Lower leg skin (tissue), 3 donors: ENCODE measurements at regions not wholly inside any gene's neighbourhood (a gene's known extent, or its start where the extent isn't known, plus 50 kb on each side); places are given as distances from the start of the nearest gene placed in this dataset.

Experiments used
- POLR2A ChIP-seq, 2 donors: fragments of 450-650 bp; IDR thresholded peaks; one replicate each; pipeline ENCODE4 v1.6.1; 2016 to 2017; ENCODE audit warnings: antibody characterized with exemption in 2 of 2, mild to moderate bottlenecking in 1 of 2, moderate library complexity in 1 of 2
- TF ChIP-seq, protein P1 (sequence below), 3 donors: fragments of 450-650 bp; IDR thresholded peaks; one replicate each; pipeline ENCODE4 v1.5.1; 2016; ENCODE audit warnings: antibody characterized with exemption in 3 of 3, mild to moderate bottlenecking in 3 of 3, moderate library complexity in 2 of 3

DNA sequence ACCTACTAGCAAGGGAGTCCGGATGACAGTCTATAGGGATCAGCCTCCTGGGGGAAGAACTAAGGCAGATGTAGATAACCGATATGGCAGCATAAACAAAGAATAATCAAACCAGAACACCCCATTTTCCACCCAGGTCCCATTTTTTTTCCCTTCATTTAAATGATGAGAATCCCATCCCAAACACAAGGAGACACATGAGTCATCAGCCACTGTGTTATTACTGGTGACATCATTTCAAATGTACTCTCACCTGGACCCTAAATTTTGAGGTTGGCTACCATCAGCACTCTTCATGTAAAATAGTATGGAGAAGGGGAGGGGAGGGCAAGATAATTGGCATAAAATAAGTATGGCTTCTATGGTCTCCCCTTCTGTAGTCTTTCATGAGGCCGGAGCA lies 108.9 kb upstream of the GUCA2B start:
- no peak for TF ChIP-seq POLR2A (IDR thresholded peaks at IDR 0.05)
- TF ChIP-seq, protein P1, sequence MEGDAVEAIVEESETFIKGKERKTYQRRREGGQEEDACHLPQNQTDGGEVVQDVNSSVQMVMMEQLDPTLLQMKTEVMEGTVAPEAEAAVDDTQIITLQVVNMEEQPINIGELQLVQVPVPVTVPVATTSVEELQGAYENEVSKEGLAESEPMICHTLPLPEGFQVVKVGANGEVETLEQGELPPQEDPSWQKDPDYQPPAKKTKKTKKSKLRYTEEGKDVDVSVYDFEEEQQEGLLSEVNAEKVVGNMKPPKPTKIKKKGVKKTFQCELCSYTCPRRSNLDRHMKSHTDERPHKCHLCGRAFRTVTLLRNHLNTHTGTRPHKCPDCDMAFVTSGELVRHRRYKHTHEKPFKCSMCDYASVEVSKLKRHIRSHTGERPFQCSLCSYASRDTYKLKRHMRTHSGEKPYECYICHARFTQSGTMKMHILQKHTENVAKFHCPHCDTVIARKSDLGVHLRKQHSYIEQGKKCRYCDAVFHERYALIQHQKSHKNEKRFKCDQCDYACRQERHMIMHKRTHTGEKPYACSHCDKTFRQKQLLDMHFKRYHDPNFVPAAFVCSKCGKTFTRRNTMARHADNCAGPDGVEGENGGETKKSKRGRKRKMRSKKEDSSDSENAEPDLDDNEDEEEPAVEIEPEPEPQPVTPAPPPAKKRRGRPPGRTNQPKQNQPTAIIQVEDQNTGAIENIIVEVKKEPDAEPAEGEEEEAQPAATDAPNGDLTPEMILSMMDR (IDR thresholded peaks at IDR 0.05): no peak
